ENCODE measurements at regions not wholly inside any gene's neighbourhood (a gene's known extent, or its start where the extent isn't known, plus 50 kb on each side); places are given as distances from the start of the nearest gene placed in this dataset.

DNA sequence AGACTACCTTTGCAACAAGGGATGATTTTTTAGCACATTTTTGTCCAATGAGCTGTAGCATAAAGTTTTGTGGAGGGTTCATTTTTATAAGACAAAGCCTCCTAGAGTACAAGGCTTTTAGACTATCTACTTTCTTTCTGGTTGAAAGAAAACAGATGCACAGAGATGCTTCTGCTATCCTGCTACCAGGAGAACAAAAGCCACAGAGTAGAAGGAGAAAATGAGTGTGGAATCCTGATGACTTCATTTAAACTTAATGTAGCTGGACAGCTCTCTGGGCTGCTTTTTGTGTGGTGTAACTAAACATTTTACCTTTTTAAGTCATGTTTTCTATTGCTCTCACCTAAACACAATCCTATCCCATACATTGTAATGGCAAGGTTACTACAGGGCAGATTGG lies 1009.4 kb downstream of the TLE1 start:
- Histone ChIP-seq H3K27me3 (no peaks in the 10 kb centered on the region), H3K36me3 (no peaks in the 10 kb centered on the region), H3K4me3 (no peak overlapping the region), H3K27ac (no peak overlapping the region), H3K4me1 (no peaks in the 10 kb centered on the region), H3K9me3 (no peaks in the 10 kb centered on the region)
- ATAC-seq (no peak), DNase-seq (no peak)
- intact Hi-C loops (cut with DNase I), result loop anchor here in 1 of 10 donors (10.0 kb wide), 1 partner anchor 55 kb away; no protein-coding TSS in a partner anchor
- TF ChIP-seq CTCF (IDR thresholded peaks at IDR 0.05) (no peak), POLR2A (IDR thresholded peaks at IDR 0.05) (no peak)

- Histone ChIP-seq H3K4me1 (no peaks in the 10 kb centered on the region), H3K27ac (no peak overlapping the region), H3K27me3 (no peaks in the 10 kb centered on the region), H3K4me3 (no peak overlapping the region), H3K36me3 (no peaks in the 10 kb centered on the region), H3K9me3 (no peaks in the 10 kb centered on the region)
- no peak for DNase-seq
- 66 to 75% (median 70%) methylated on average over 2 of the region's 2 CpGs for WGBS, 4 donors
- ATAC-seq, result no peak
- TF ChIP-seq CTCF (IDR thresholded peaks at IDR 0.05) (no peak), POLR2A (IDR thresholded peaks at IDR 0.05) (no peak)
- intact Hi-C loops (cut with DNase I), result no loop called here
Measured at GRCh38 chr9:80678906-80679305, 1010.4 kb downstream of the TLE1 start.

DNA sequence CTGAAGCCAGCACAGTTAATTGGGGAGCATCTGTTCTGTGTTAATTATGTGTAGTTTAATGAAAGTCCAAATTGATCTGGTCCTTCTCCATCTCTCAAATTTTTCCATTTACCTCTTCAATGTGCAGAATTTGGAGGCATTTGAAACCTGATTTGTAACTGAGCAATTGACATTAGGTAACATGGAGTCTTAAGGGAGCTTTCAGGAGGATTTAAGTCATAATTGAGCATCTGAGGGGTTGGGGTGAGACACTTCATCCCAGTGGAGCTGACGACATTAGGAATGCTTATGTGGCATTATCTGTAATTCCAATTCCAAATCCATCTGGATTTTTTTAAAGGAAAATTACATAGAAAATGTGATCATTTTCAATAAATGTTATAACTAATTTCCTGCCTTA lies 1015.9 kb downstream of the TLE1 start:
- no peak overlapping the region for H3K4me3 ChIP-seq
- no peak overlapping the region for H3K27ac ChIP-seq
- ATAC-seq (no peak), DNase-seq (no peak)
- no peaks in the 10 kb centered on the region for H3K4me1 ChIP-seq
- TF ChIP-seq POLR2A (IDR thresholded peaks at IDR 0.05) (no peak), CTCF (IDR thresholded peaks at IDR 0.05) (no peak)
- 60 to 86% (median 69%) methylated on average over 1 of the region's 1 CpG for WGBS, 4 donors
- no peaks in the 10 kb centered on the region for H3K27me3 ChIP-seq
- intact Hi-C loops (cut with DNase I), result no loop called here
- H3K9me3 ChIP-seq, result peaks cover 0 to 12% (median 0%) of the 10 kb centered on the region in 12 donors
- no peaks in the 10 kb centered on the region for H3K36me3 ChIP-seq

GRCh38 chr9:80665479-80665878 lies 1023.9 kb downstream of the TLE1 start:
- Histone ChIP-seq H3K36me3 (no peaks in the 10 kb centered on the region), H3K9me3 (peaks cover 0 to 15% (median 0%) of the 10 kb centered on the region in 12 donors), H3K4me3 (no peak overlapping the region), H3K27ac (no peak overlapping the region), H3K27me3 (no peaks in the 10 kb centered on the region), H3K4me1 (no peaks in the 10 kb centered on the region)
- ATAC-seq (no peak), DNase-seq (no peak)
- TF ChIP-seq CTCF (IDR thresholded peaks at IDR 0.05), result no peak
- TF ChIP-seq POLR2A (IDR thresholded peaks at IDR 0.05), result no peak
- intact Hi-C loops (cut with DNase I), result loop anchor here in 1 of 10 donors (10.0 kb wide), 1 partner anchor 289 kb away; no protein-coding TSS in a partner anchor
